HepG2 (cell line): ENCODE measurements at regions not wholly inside any gene's neighbourhood (a gene's known extent, or its start where the extent isn't known, plus 50 kb on each side); places are given as distances from the start of the nearest gene placed in this dataset.

Experiments used
- ATAC-seq: fragments of 200-7000 bp; cut with Tn5 transposase; 3 replicates; pipeline ENCODE4 v1.9.1; 2020; ENCODE audit warnings: mild to moderate bottlenecking, moderate library complexity
- BruUV-seq: library from RNA; stranded (reverse); fragments of 400-500 nt; replicated peaks from 2 replicates; lab custom pipeline; 2021; lab: Mats Ljungman, UMichigan
- CTCF ChIA-PET: fragments of 300-600 bp; formaldehyde crosslinking; extraction: SDS; loops from one replicate; lab custom pipeline; 2021; ENCODE audit warnings: low total read pairs, inconsistent platforms, low intra/inter-chr PET ratio; lab: Yijun Ruan, JAX
- POLR2A ChIA-PET: fragments of 350-600 bp; sonication (Branson Sonifier 250); formaldehyde crosslinking; loops from one replicate; lab custom pipeline; 2020; ENCODE audit warnings: antibody characterized with exemption, inconsistent platforms; lab: Yijun Ruan, JAX
- DNase-seq: peaks from one replicate; pipeline ENCODE4 v3.0.0-alpha.2; 2015; ENCODE audit warnings: low spot score
- FAIRE-seq: peaks from 3 replicates; lab custom pipeline; 2011; peaks lifted over from hg19 to GRCh38; lab: Jason Lieb, UNC
- H2AFZ ChIP-seq: one replicate; pipeline ENCODE4 v1.6.1; 2011; ENCODE audit warnings: low read length, inconsistent platforms
- H3K27ac ChIP-seq: fragments of 300-600 bp; 3 replicates; pipeline ENCODE4 v1.8.0; 2011; ENCODE audit warnings: mixed run types, mild to moderate bottlenecking, mixed read lengths, low read length, inconsistent platforms; ENCODE audit not compliant: insufficient read depth; ENCODE audit errors: extremely low read length
- H3K27me3 ChIP-seq, 2 experiments: fragments of 200-600 bp in 1 of 2; 2 replicates in 1 of 2; 3 replicates in 1 of 2; pipeline versions ENCODE4 v1.6.0 to v1.8.0; 2011; ENCODE audit warnings: low read length in 2 of 2, mild to moderate bottlenecking in 2 of 2, moderate library complexity in 2 of 2, inconsistent platforms in 1 of 2; ENCODE audit not compliant: insufficient read depth in 2 of 2, control insufficient read depth in 1 of 2
- H3K36me3 ChIP-seq, 2 experiments: fragments of 200-600 bp in 1 of 2; replicated peaks in 1 of 2; 2 replicates in 1 of 2; 3 replicates in 1 of 2; pipeline versions ENCODE4 v1.5.1 to v1.8.0; 2011; ENCODE audit warnings: low read length in 2 of 2, inconsistent platforms in 1 of 2; ENCODE audit not compliant: insufficient read depth in 2 of 2, control insufficient read depth in 1 of 2
- H3K4me1 ChIP-seq: 2 replicates; pipeline ENCODE4 v1.5.1; 2012; ENCODE audit warnings: low read length, inconsistent platforms; ENCODE audit not compliant: insufficient read depth
- H3K4me2 ChIP-seq: 2 replicates; pipeline ENCODE4 v1.6.0; 2011; ENCODE audit warnings: low read depth, low read length, inconsistent platforms
- H3K4me3 ChIP-seq, 3 experiments: fragments of 200-600 bp in 1 of 3; sonication (generic), shearing (Covaris generic) in 1 of 3; replicated peaks in 1 of 3; 2 replicates each; pipeline ENCODE4 v1.5.1; 2011 to 2016; ENCODE audit warnings: low read length in 3 of 3, inconsistent platforms in 2 of 3, low read depth in 2 of 3, mild to moderate bottlenecking in 2 of 3, control low read depth in 1 of 3, mixed read lengths in 1 of 3; ENCODE audit not compliant: insufficient read depth in 1 of 3
- H3K79me2 ChIP-seq: one replicate; pipeline ENCODE4 v1.6.1; 2011; ENCODE audit warnings: low read length, inconsistent platforms; ENCODE audit not compliant: insufficient read depth
- H3K9ac ChIP-seq: 2 replicates; pipeline ENCODE4 v1.6.0; 2011; ENCODE audit warnings: mild to moderate bottlenecking, low read depth, low read length, inconsistent platforms; ENCODE audit not compliant: insufficient read depth
- H3K9me3 ChIP-seq: 2 replicates; pipeline ENCODE4 v1.5.1; 2012; ENCODE audit warnings: mild to moderate bottlenecking, low read length
- H4K20me1 ChIP-seq: 2 replicates; pipeline ENCODE4 v1.6.0; 2011; ENCODE audit warnings: inconsistent platforms, mild to moderate bottlenecking, low read length, moderate library complexity; ENCODE audit not compliant: insufficient read depth
- AGO1 ChIP-seq: fragments of 200-400 bp; formaldehyde crosslinking; IDR thresholded peaks from 2 replicates; pipeline ENCODE4 v1.6.1; 2017; ENCODE audit warnings: mild to moderate bottlenecking, low read depth, low read length, moderate library complexity; ENCODE audit not compliant: poor library complexity, severe bottlenecking
- ATF7 ChIP-seq, 2 experiments: fragments of 450-650 bp in 1 of 2; sonication (generic) in 1 of 2; formaldehyde crosslinking in 1 of 2; IDR thresholded peaks; 2 replicates each; pipeline versions ENCODE4 v1.4.0 to v1.6.1; 2016 to 2020; ENCODE audit warnings: antibody characterized with exemption in 1 of 2, mild to moderate bottlenecking in 1 of 2, missing genetic modification reagents in 1 of 2
- CREM ChIP-seq, 2 experiments: sonication (generic) in 1 of 2; formaldehyde crosslinking in 1 of 2; IDR thresholded peaks; 2 replicates each; pipeline versions ENCODE4 v1.4.0 to v1.6.1; 2016 to 2020; ENCODE audit warnings: antibody characterized with exemption in 1 of 2, mild to moderate bottlenecking in 1 of 2, missing genetic modification reagents in 1 of 2
- LCORL ChIP-seq, 2 experiments: fragments of 450-650 bp in 1 of 2; sonication (generic) in 1 of 2; formaldehyde crosslinking in 1 of 2; IDR thresholded peaks; 2 replicates each; pipeline versions ENCODE4 v1.5.0 to v1.6.1; 2017 to 2020; ENCODE audit warnings: antibody characterized with exemption in 1 of 2, missing genetic modification reagents in 1 of 2
- SP1 ChIP-seq, 2 experiments: fragments of 450-650 bp in 1 of 2; sonication (generic) in 1 of 2; formaldehyde crosslinking in 1 of 2; IDR thresholded peaks; 2 replicates each; pipeline versions ENCODE4 v1.4.0 to v1.6.1; 2016 to 2020; ENCODE audit warnings: missing genetic modification reagents in 1 of 2
- ZFP36L2 ChIP-seq: sonication (generic); formaldehyde crosslinking; IDR thresholded peaks from 2 replicates; pipeline ENCODE4 v1.4.0; 2020; ENCODE audit warnings: missing genetic modification reagents
- ZNF343 ChIP-seq: sonication (generic); formaldehyde crosslinking; IDR thresholded peaks from 2 replicates; pipeline ENCODE4 v1.4.0; 2020; ENCODE audit warnings: mild to moderate bottlenecking, missing genetic modification reagents
- ZNF547 ChIP-seq: sonication (generic); formaldehyde crosslinking; IDR thresholded peaks from 2 replicates; pipeline ENCODE4 v1.5.1; 2020; ENCODE audit warnings: mild to moderate bottlenecking, missing genetic modification reagents
- ZNF704 ChIP-seq: sonication (generic); formaldehyde crosslinking; IDR thresholded peaks from 2 replicates; pipeline ENCODE4 v1.8.1; 2023; ENCODE audit warnings: mild to moderate bottlenecking, inconsistent platforms, moderate library complexity, missing genetic modification reagents, borderline replicate concordance
- ZNF781 ChIP-seq: sonication (generic); formaldehyde crosslinking; IDR thresholded peaks from 2 replicates; pipeline ENCODE4 v1.5.1; 2020; ENCODE audit warnings: borderline replicate concordance, mild to moderate bottlenecking, missing genetic modification reagents; ENCODE audit errors: not compliant biosample characterization
- WGBS: methylation state at CpG from one replicate; pipeline ENCODE4 v1.1.6; 2017; ENCODE audit warnings: low lambda C conversion rate; 5-methylcytosine and 5-hydroxymethylcytosine counted together
- in situ Hi-C: cut with HindIII; loops from 2 replicates; pipeline ENCODE4 v1.10.0; 2017; ENCODE audit warnings: low pct_unique_long_range_greater_than_20kb; ENCODE audit not compliant: extremely low pct_ligation_motif_present
- intact Hi-C: fragments of 100-400 bp; cut with micrococcal nuclease; formaldehyde crosslinking; loops from one replicate; pipeline ENCODE4 v1.10.0; 2022; ENCODE audit not compliant: unreplicated experiment

GRCh38 chr12:69102856-69103255, 136.5 kb upstream of the CPSF6 start:
- BruUV-seq: no TSS peak
- ChIA-PET POLR2A (no interaction called here), CTCF (no interaction called here)
- no peak overlapping the region for H3K4me3 ChIP-seq
- WGBS: 50% methylated on average over 3 of the region's 3 CpGs
- no peak overlapping the region for H2AFZ ChIP-seq
- no peaks in the 10 kb centered on the region for H3K9me3 ChIP-seq
- H3K9ac ChIP-seq: no peak overlapping the region
- peaks cover 15% of the 10 kb centered on the region for H3K4me1 ChIP-seq
- no peaks in the 10 kb centered on the region for H3K27me3 ChIP-seq
- DNase-seq (no peak), FAIRE-seq (no peak), ATAC-seq (no peak)
- H4K20me1 ChIP-seq: no peaks in the 10 kb centered on the region
- intact Hi-C loops: no loop called here
- no peak overlapping the region for H3K4me2 ChIP-seq
- in situ Hi-C loops: no loop called here
- TF ChIP-seq ZNF343 (CRISPR knock-in tag) (no peak), ZNF704 (no peak), AGO1 (no peak), CREM (IDR thresholded peaks at IDR 0.05) (no peak), CREM (CRISPR knock-in tag; IDR thresholded peaks at IDR 0.05) (no peak)
- H3K27ac ChIP-seq: no peak overlapping the region
- H3K36me3 ChIP-seq: no peaks in the 10 kb centered on the region
- no peaks in the 10 kb centered on the region for H3K79me2 ChIP-seq

- FAIRE-seq (no peak), ATAC-seq (no peak), DNase-seq (no peak)
- CTCF ChIA-PET: no interaction called here
- Histone ChIP-seq H3K27me3 (no peaks in the 10 kb centered on the region), H3K4me3 (no peak overlapping the region), H3K27ac (no peak overlapping the region), H2AFZ (no peak overlapping the region), H3K9ac (no peak overlapping the region), H4K20me1 (no peaks in the 10 kb centered on the region), H3K4me1 (peaks cover 19% of the 10 kb centered on the region), H3K4me2 (no peak overlapping the region), H3K9me3 (no peaks in the 10 kb centered on the region), H3K36me3 (no peaks in the 10 kb centered on the region), H3K79me2 (no peaks in the 10 kb centered on the region)
- in situ Hi-C loops (no loop called here), intact Hi-C loops (no loop called here)
- no TSS peak for BruUV-seq
- WGBS: 33% methylated on average over 3 of the region's 3 CpGs
- POLR2A ChIA-PET: no interaction called here
- TF ChIP-seq ATF7 (IDR thresholded peaks at IDR 0.05) (no peak), ATF7 (CRISPR knock-in tag; IDR thresholded peaks at IDR 0.05) (no peak), LCORL (IDR thresholded peaks at IDR 0.05) (no peak), LCORL (CRISPR knock-in tag; IDR thresholded peaks at IDR 0.05) (no peak), ZNF781 (no peak), ZNF547 (CRISPR knock-in tag) (no peak), ZFP36L2 (CRISPR knock-in tag) (no peak), SP1 (IDR thresholded peaks at IDR 0.05) (no peak), SP1 (CRISPR knock-in tag; IDR thresholded peaks at IDR 0.05) (no peak)
Observed at GRCh38 chr12:69105101-69105962, 134.0 kb upstream of the CPSF6 start.
